Heart left ventricle (tissue), 13 donors: ENCODE measurements at regions not wholly inside any gene's neighbourhood (a gene's known extent, or its start where the extent isn't known, plus 50 kb on each side); places are given as distances from the start of the nearest gene placed in this dataset.

ENCODE experiments used
- CTCF ChIP-seq, 12 donors: fragments of 200-600 bp; sonication (generic) in 4 of 12; IDR thresholded peaks; one replicate each; pipeline versions ENCODE4 v1.5.0 to v1.8.0; 2018 to 2022; ENCODE audit warnings: antibody characterized with exemption in 12 of 12, mild to moderate bottlenecking in 5 of 12
- POLR2A ChIP-seq, 2 donors: fragments of 450-650 bp; IDR thresholded peaks; one replicate each; pipeline ENCODE4 v1.6.1; 2017; ENCODE audit warnings: antibody characterized with exemption in 2 of 2, mild to moderate bottlenecking in 2 of 2, moderate library complexity in 2 of 2
- donor health status: ischemic (EF 13 %, LVEDD 7.1; RV severe dilation, severe dysfunction).
- donor health status: DM: no; HTN: yes; CAD: no.
- donor health status: DM: no; HTN: no; CAD: no.
- donor health status: ischemic (EF 25% LVEDD 6.9; RV normal size, moderate dysfunction).
- donor health status: ischemic (EF 25% LVEDD 5.7; RV mildly dilated, moderate dysfunction).
- donor health status: ischemic (EF 35%, LVEDD 5.7; RV mildly dilated, moderate dysfunction).
- donor health status: nonischemic (EF 11% LVEDD 7.7; RV severe dilation, severe dysfunction).
- donor health status: DM: yes; HTN: yes; CAD: no.
- donor health status: PGD.
- donor health status: ischemic (EF 29% LVEDD 5.4; RV normal size, mild dysfunction).
- donor health status: nonischemic (EF 23%, LVEDD 6.1; RV moderate dilation, normal function).

GRCh38 chr12:24743941-24744793, 204.7 kb downstream of the BCAT1 start:
- no peak for TF ChIP-seq POLR2A (IDR thresholded peaks at IDR 0.05)
- TF ChIP-seq CTCF (IDR thresholded peaks at IDR 0.05), result no peak
